ENCODE measurements at regions not wholly inside any gene's neighbourhood (a gene's known extent, or its start where the extent isn't known, plus 50 kb on each side); places are given as distances from the start of the nearest gene placed in this dataset.
A peak's percentile ranks its signal among the peaks of the same experiment; 100 is the strongest.

GRCh38 chr12:118525216-118525615 lies 148.9 kb downstream of the SUDS3 start:
- TF ChIP-seq POLR2A (IDR thresholded peaks at IDR 0.05) = no peak
- TF ChIP-seq, protein P1, sequence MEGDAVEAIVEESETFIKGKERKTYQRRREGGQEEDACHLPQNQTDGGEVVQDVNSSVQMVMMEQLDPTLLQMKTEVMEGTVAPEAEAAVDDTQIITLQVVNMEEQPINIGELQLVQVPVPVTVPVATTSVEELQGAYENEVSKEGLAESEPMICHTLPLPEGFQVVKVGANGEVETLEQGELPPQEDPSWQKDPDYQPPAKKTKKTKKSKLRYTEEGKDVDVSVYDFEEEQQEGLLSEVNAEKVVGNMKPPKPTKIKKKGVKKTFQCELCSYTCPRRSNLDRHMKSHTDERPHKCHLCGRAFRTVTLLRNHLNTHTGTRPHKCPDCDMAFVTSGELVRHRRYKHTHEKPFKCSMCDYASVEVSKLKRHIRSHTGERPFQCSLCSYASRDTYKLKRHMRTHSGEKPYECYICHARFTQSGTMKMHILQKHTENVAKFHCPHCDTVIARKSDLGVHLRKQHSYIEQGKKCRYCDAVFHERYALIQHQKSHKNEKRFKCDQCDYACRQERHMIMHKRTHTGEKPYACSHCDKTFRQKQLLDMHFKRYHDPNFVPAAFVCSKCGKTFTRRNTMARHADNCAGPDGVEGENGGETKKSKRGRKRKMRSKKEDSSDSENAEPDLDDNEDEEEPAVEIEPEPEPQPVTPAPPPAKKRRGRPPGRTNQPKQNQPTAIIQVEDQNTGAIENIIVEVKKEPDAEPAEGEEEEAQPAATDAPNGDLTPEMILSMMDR (IDR thresholded peaks at IDR 0.05) = no peak
- Histone ChIP-seq H3K36me3 (replicated peaks in 1 of 2) (no peaks in the 10 kb centered on the region), H3K27me3 (no peaks in the 10 kb centered on the region), H3K9me3 (replicated peaks in 1 of 3) (no peaks in the 10 kb centered on the region), H3K4me1 (replicated peaks in 1 of 2) (peaks cover 4 to 14% of the 10 kb centered on the region in 2 donors), H3K27ac (no peak overlapping the region), H3K4me3 (no peak overlapping the region)
- WGBS, 4 donors = 52 to 87% (median 75%) methylated on average over 2 of the region's 2 CpGs
- no peak for DNase-seq
- intact Hi-C loops (cut with DNase I) = no loop called here

DNA sequence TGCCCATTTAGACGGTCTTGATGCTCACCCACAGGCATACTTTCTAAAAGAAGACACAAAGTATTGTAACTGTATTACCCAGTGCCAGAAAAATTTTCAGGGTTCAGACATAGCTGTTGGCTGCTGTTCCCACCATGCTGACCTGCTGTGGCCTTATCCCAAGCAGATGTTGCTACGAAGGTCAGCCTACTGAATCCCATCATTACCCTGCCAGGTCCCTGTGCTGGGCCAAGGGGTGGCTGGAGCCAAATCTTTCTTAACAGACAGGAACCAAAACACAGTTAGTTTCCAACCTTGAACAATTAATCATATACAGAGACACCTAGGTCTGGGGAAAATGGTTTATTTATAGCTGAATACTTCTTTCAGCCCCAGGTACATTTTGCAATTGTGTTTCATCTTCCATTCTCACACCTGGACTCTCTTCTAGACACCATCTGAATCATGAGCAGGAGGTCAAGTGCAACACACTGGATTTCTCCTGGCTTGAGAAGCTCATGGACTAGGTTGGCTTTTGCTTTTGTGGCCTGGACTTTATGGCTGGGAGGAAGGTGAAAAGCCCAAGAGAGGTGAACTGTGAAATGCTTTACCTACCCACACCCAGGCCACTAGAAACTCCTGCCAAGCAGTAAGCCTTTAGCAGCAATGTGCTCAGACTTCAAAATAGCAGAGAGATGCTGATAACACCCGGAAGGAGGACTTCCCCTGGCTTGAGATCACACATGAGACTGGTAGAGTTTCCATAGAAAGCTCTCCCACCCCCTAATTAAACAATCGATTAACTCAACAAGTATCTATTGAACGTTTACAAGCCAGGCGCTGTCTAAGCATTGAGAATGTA lies 150.1 kb downstream of the SUDS3 start:
- no peak overlapping the region for H3K27ac ChIP-seq

DNA sequence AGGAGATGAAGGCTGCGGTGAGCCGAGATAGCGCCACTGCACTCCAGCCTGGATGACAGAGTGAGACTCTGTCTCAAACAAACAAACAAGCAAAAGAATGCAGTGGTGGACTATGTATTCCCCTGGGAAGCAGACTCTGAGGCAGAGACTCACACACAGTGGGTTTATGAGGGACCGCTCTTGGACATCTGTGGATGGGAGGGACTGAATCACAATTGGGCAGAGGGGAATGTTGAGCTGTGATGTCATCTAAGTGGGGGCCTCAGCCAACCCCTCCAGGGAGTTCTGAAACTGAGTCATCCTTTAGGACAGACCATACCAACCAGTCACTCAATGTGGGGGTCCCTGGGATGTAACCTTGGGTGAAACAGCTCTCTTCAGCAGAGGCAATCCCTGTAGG lies 151.0 kb downstream of the SUDS3 start:
- intact Hi-C loops (cut with DNase I) = no loop called here
- TF ChIP-seq, protein P1 (IDR thresholded peaks at IDR 0.05) = no peak
- no peak for TF ChIP-seq POLR2A (IDR thresholded peaks at IDR 0.05)
- Histone ChIP-seq H3K27ac (no peak overlapping the region), H3K4me1 (replicated peaks in 1 of 2) (no peaks in the 10 kb centered on the region), H3K36me3 (replicated peaks in 1 of 2) (no peaks in the 10 kb centered on the region), H3K27me3 (no peaks in the 10 kb centered on the region), H3K9me3 (replicated peaks in 1 of 3) (no peaks in the 10 kb centered on the region), H3K4me3 (no peak overlapping the region)
- no peak for DNase-seq
- WGBS, 4 donors = 86 to 94% (median 91%) methylated on average over 4 of the region's 4 CpGs

More for the DNA sequence above, 150.1 kb downstream of the SUDS3 start:
- H3K27me3 ChIP-seq = no peaks in the 10 kb centered on the region
- intact Hi-C loops (cut with DNase I) = no loop called here
- DNase-seq = peak in 5 of 7 donors; percentile 22 to 74 (median 23)
- H3K9me3 ChIP-seq (replicated peaks in 1 of 3) = no peaks in the 10 kb centered on the region
- peaks cover 0 to 1% of the 10 kb centered on the region in 2 donors for H3K4me1 ChIP-seq (replicated peaks in 1 of 2)
- no peak overlapping the region for H3K4me3 ChIP-seq
- TF ChIP-seq, protein P1 (IDR thresholded peaks at IDR 0.05) = no peak
- no peak for TF ChIP-seq POLR2A (IDR thresholded peaks at IDR 0.05)
- H3K36me3 ChIP-seq (replicated peaks in 1 of 2) = no peaks in the 10 kb centered on the region
- WGBS, 4 donors = 60 to 73% (median 69%) methylated on average over 6 of the region's 6 CpGs

DNA sequence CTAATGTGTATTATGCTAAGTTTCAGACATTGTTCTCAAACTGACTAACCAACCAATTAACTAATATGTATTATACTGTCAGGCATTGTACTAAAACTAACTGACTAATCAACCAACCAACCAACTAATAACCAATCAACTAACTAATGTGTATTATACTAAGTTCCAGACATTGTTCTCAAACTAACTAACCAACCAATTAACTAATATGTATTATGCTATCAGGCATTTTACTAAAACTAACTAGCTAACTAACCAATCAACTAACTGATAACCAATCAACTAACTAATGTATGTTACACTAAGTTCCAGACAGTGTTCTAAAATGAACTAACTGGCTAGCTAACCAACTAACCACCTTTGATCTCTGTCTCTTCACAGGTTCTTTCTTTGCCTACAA lies 152.3 kb downstream of the SUDS3 start:
- H3K36me3 ChIP-seq (replicated peaks in 1 of 2) = no peaks in the 10 kb centered on the region
- no peaks in the 10 kb centered on the region for H3K4me1 ChIP-seq (replicated peaks in 1 of 2)
- no peaks in the 10 kb centered on the region for H3K9me3 ChIP-seq (replicated peaks in 1 of 3)
- H3K27me3 ChIP-seq = no peaks in the 10 kb centered on the region
- no peak overlapping the region for H3K27ac ChIP-seq
- intact Hi-C loops (cut with DNase I) = no loop called here
- no peak for DNase-seq
- TF ChIP-seq POLR2A (IDR thresholded peaks at IDR 0.05) = no peak
- TF ChIP-seq, protein P1 (IDR thresholded peaks at IDR 0.05) = no peak
- H3K4me3 ChIP-seq = no peak overlapping the region
